GM20000 (cell line): ENCODE measurements at regions not wholly inside any gene's neighbourhood (a gene's known extent, or its start where the extent isn't known, plus 50 kb on each side); places are given as distances from the start of the nearest gene placed in this dataset.

Source experiments
- DNase-seq: peaks from one replicate; pipeline ENCODE4 v3.0.0; 2012; ENCODE audit warnings: low spot score
- TF ChIP-seq, protein P1 (sequence below): IDR thresholded peaks from 2 replicates; pipeline ENCODE4 v1.5.1; 2012; ENCODE audit warnings: mild to moderate bottlenecking, control low read depth; ENCODE audit errors: extremely low read depth, missing control alignments

- no peak for DNase-seq
- TF ChIP-seq, protein P1, sequence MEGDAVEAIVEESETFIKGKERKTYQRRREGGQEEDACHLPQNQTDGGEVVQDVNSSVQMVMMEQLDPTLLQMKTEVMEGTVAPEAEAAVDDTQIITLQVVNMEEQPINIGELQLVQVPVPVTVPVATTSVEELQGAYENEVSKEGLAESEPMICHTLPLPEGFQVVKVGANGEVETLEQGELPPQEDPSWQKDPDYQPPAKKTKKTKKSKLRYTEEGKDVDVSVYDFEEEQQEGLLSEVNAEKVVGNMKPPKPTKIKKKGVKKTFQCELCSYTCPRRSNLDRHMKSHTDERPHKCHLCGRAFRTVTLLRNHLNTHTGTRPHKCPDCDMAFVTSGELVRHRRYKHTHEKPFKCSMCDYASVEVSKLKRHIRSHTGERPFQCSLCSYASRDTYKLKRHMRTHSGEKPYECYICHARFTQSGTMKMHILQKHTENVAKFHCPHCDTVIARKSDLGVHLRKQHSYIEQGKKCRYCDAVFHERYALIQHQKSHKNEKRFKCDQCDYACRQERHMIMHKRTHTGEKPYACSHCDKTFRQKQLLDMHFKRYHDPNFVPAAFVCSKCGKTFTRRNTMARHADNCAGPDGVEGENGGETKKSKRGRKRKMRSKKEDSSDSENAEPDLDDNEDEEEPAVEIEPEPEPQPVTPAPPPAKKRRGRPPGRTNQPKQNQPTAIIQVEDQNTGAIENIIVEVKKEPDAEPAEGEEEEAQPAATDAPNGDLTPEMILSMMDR, result no peak
These were observed 629.9 kb downstream of the JRKL start for GRCh38 chr11:97019754-97020153.

- TF ChIP-seq, protein P1, result no peak
- DNase-seq, result no peak
These were observed 633.1 kb downstream of the JRKL start for GRCh38 chr11:97022955-97023354.

- TF ChIP-seq, protein P1, result no peak
These were observed 639.1 kb downstream of the JRKL start for GRCh38 chr11:97028836-97029406.

GRCh38 chr11:97033178-97033577 lies 643.4 kb downstream of the JRKL start:
- DNase-seq, result no peak
- TF ChIP-seq, protein P1, result no peak

More at GRCh38 chr11:97028836-97029406, 639.1 kb downstream of the JRKL start:
- DNase-seq, result no peak

GRCh38 chr11:97048481-97048880 lies 658.7 kb downstream of the JRKL start:
- DNase-seq, result no peak
- TF ChIP-seq, protein P1, result no peak

GRCh38 chr11:97060184-97060583 lies 670.4 kb downstream of the JRKL start:
- TF ChIP-seq, protein P1, result no peak
- DNase-seq, result no peak

DNA sequence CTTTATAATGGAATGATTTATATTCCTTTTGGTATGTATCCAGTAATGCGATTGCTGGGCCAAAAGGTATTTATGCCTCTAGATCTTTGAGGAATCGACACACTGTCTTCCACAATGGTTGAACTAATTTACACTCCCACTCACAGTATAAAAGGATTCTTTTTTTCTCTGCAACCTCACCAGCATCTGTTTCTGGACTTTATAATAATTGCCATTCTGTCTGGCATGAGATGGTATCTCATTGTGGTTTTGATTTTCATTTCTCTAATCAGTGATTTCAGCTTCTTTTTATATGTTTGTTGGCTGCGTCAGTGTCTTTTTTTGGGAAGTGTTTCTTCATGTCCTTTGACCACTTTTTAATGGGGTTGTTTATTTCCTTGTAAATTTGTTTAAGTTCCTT lies 679.3 kb downstream of the JRKL start:
- DNase-seq, result no peak
- TF ChIP-seq, protein P1, result no peak
